Erythroblast (primary cell): ENCODE measurements at regions not wholly inside any gene's neighbourhood (a gene's known extent, or its start where the extent isn't known, plus 50 kb on each side); places are given as distances from the start of the nearest gene placed in this dataset.

Experiments
- GATA1 ChIP-seq: IDR thresholded peaks from 2 replicates; pipeline ENCODE4 v1.6.1; 2011; ENCODE audit warnings: low read depth, mild to moderate bottlenecking, control low read depth, low read length, moderate library complexity
- POLR2A ChIP-seq: IDR thresholded peaks from 2 replicates; pipeline ENCODE4 v1.6.1; 2011; ENCODE audit warnings: mild to moderate bottlenecking, low read length

GRCh38 chr3:105988540-105989212 is 119.9 kb upstream of the CBLB start:
- TF ChIP-seq POLR2A (no peak), GATA1 (no peak)
